Brain microvascular endothelial cell (primary cell): ENCODE measurements at regions not wholly inside any gene's neighbourhood (a gene's known extent, or its start where the extent isn't known, plus 50 kb on each side); places are given as distances from the start of the nearest gene placed in this dataset.
"Not testable (repeated sequence)": the region's sequence is repeated elsewhere in the genome, so short reads cannot be mapped to it uniquely, and the experiment has no call there.

Experiments used
- DNase-seq: peaks from one replicate; pipeline ENCODE4 v3.0.0-alpha.2; 2020
- H3K27ac ChIP-seq: fragments of 250-450 bp; sonication (Bioruptor Pico); 2 replicates; pipeline ENCODE4 v1.5.1; 2020; ENCODE audit warnings: mild to moderate bottlenecking, moderate library complexity
- H3K27me3 ChIP-seq: fragments of 250-450 bp; sonication (Bioruptor Pico); replicated peaks from 2 replicates; pipeline ENCODE4 v1.5.1; 2020; ENCODE audit warnings: mild to moderate bottlenecking
- H3K36me3 ChIP-seq: fragments of 250-450 bp; sonication (Bioruptor Pico); replicated peaks from 2 replicates; pipeline ENCODE4 v1.5.1; 2020; ENCODE audit warnings: mild to moderate bottlenecking
- H3K4me3 ChIP-seq: 2 replicates; pipeline ENCODE4 v1.5.1; 2011; ENCODE audit warnings: low read depth, mild to moderate bottlenecking, control low read depth, low read length, moderate library complexity
- CTCF ChIP-seq: IDR thresholded peaks from 2 replicates; pipeline ENCODE4 v1.5.1; 2011; ENCODE audit warnings: low read depth, mild to moderate bottlenecking, moderate library complexity, low read length, control low read depth, inconsistent platforms; ENCODE audit errors: missing control alignments
- in situ Hi-C: cut with HindIII; loops from 2 replicates; pipeline ENCODE4 v1.10.0; 2017; ENCODE audit warnings: low sequenced_read_pairs, low pct_ligation_motif_present

- in situ Hi-C loops: no loop called here
- no peaks in the 10 kb centered on the region for H3K27me3 ChIP-seq
- H3K27ac ChIP-seq: no peak overlapping the region
- no peak overlapping the region for H3K4me3 ChIP-seq
- H3K36me3 ChIP-seq: no peaks in the 10 kb centered on the region
- no peak for TF ChIP-seq CTCF
- no peak for DNase-seq
These were observed 245.6 kb upstream of the CDH2 start for GRCh38 chr18:28422577-28422976.

DNA sequence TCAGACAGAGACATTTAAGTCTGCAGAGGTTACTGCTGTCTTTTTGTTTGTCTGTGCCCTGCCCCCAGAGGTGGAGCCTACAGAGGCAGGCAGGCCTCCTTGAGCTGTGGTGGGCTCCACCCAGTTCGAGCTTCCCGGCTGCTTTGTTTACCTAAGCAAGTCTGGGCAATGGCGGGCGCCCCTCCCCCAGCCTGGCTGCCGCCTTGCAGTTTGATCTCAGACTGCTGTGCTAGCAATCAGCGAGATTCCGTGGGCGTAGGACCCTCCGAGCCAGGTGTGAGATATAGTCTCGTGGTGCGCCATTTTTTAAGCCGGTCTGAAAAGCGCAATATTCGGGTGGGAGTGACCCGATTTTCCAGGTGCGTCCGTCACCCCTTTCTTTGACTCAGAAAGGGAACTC, 245.0 kb upstream of the CDH2 start:
- H3K4me3 ChIP-seq, DNase-seq, in situ Hi-C loops, H3K27ac ChIP-seq, H3K27me3 ChIP-seq, H3K36me3 ChIP-seq: not testable (repeated sequence)

GRCh38 chr18:28412521-28412920, 235.6 kb upstream of the CDH2 start:
- in situ Hi-C loops: no loop called here
- Histone ChIP-seq H3K4me3 (no peak overlapping the region), H3K27ac (no peak overlapping the region), H3K36me3 (no peaks in the 10 kb centered on the region), H3K27me3 (no peaks in the 10 kb centered on the region)
- no peak for TF ChIP-seq CTCF
- DNase-seq: no peak

GRCh38 chr18:28411806-28412205, 234.9 kb upstream of the CDH2 start:
- H3K4me3 ChIP-seq: no peak overlapping the region
- in situ Hi-C loops: no loop called here
- no peak overlapping the region for H3K27ac ChIP-seq
- no peaks in the 10 kb centered on the region for H3K27me3 ChIP-seq
- DNase-seq: no peak
- H3K36me3 ChIP-seq: no peaks in the 10 kb centered on the region
- no peak for TF ChIP-seq CTCF

DNA sequence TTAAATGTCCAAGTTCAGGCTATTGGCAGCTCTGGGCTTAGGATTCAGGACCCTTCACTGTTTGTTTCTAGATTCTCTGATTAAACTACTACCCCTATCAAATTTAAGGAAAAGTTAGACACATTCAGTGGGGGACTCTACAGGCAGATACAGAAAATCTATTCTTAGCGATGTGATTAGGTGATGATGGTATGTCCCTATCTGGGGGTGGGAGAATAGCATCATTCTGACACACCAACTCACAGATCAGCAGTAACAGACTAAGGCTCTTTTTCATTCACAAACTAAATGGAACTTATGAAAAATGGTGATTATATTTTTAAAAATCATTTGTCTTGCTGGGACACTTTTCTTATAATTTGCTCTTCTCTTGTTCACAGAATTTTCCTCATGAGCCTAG, 232.9 kb upstream of the CDH2 start:
- no peak for TF ChIP-seq CTCF
- in situ Hi-C loops: no loop called here
- DNase-seq: no peak
- Histone ChIP-seq H3K36me3 (no peaks in the 10 kb centered on the region), H3K27me3 (no peaks in the 10 kb centered on the region), H3K27ac (no peak overlapping the region), H3K4me3 (no peak overlapping the region)

- no peak for TF ChIP-seq CTCF
- no peaks in the 10 kb centered on the region for H3K27me3 ChIP-seq
- no peaks in the 10 kb centered on the region for H3K36me3 ChIP-seq
- no peak overlapping the region for H3K27ac ChIP-seq
- H3K4me3 ChIP-seq: no peak overlapping the region
- no peak for DNase-seq
- in situ Hi-C loops: no loop called here
These were observed 231.6 kb upstream of the CDH2 start for GRCh38 chr18:28408528-28408927.
